Caki2 (cell line): ENCODE measurements at regions not wholly inside any gene's neighbourhood (a gene's known extent, or its start where the extent isn't known, plus 50 kb on each side); places are given as distances from the start of the nearest gene placed in this dataset.

Experiments used
- DNase-seq: peaks from one replicate; pipeline ENCODE4 v3.0.0-alpha.2; 2015; ENCODE audit warnings: low read depth
- in situ Hi-C: cut with HindIII; loops from 2 replicates; pipeline ENCODE4 v1.10.0; 2016; ENCODE audit warnings: low sequenced_read_pairs, low pct_unique_long_range_greater_than_20kb, mixed read lengths

GRCh38 chr12:79534029-79534867 is 156.5 kb downstream of the PAWR start:
- no peak for DNase-seq
- in situ Hi-C loops, result no loop called here

GRCh38 chr12:79532907-79533288 is 157.9 kb downstream of the PAWR start:
- DNase-seq, result peak; percentile 80

DNA sequence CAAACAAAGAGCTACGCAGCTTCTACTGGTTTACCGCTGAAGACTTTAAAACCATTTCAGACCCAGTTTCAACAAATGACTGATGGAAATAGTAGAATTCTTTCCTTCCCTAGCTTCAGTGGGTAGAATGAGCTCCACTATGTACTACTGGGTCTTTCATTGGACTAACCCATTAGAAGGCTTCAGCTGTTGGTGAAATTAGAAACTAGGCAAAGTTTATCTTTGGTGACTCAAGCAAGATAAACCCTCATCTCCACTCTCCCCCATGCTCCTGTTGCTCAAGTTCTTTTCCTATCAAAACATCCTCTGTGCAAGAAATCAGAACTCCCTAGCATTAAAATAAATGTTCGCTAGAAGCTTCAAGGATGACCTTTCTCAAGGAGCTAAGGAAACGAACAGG is 159.2 kb downstream of the PAWR start:
- no peak for DNase-seq
- in situ Hi-C loops, result no loop called here

More at GRCh38 chr12:79532907-79533288, 157.9 kb downstream of the PAWR start:
- in situ Hi-C loops, result no loop called here

GRCh38 chr12:79527473-79527872 is 163.3 kb downstream of the PAWR start:
- no peak for DNase-seq
- in situ Hi-C loops, result no loop called here

DNA sequence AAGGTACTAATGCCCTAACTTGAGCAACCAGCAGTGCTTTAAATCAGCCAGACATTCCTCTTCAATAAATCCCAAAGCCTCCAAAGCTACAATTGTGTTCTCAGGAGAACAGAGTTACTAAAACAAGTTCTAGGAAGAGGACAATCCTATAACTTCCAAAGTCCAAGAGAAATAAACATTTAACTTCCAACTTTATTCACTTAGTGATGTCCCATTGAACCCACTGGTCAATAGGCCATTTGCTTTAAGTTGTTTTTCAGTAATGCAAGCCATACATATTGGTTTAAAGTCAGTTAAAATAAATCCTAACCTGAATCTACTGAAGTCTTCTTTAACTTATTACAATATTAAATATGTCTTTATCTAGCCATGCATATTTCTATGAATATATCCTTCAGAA is 165.4 kb downstream of the PAWR start:
- in situ Hi-C loops, result no loop called here

DNA sequence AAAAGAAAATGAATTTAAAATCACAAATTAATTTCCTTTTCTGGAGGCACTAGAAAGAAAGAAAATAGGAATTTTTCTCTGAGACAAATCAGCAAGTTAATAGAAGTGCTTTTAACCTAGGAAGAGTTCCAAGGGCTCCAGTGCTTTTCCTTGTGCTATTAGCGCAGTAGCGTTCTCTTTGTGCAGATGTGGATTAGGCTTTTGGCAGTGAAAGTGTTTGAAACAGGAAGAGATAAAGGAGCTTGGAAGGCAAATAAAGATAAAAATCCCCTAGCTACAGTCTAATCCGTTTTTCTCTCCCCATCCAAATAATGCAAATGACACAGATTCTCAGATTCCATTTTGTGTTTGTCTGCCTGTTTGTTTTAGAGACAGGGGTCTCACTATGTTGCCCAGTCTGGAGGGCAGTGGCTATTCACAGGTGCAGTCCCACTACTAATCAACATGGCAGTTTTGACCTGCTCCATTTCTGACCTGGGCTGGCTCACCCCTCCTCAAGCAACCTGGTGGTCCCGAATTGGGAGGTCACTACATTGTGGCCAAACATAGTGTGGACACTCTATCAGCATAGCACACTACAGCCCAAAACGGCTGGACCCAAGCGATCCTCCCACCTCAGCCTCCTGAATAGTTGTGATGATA is 166.1 kb downstream of the PAWR start:
- in situ Hi-C loops, result no loop called here

More for the DNA sequence above, 165.4 kb downstream of the PAWR start:
- DNase-seq, result no peak

GRCh38 chr12:79522989-79523386 is 167.8 kb downstream of the PAWR start:
- in situ Hi-C loops, result no loop called here
- no peak for DNase-seq

More for the DNA sequence above, 166.1 kb downstream of the PAWR start:
- DNase-seq, result no peak

GRCh38 chr12:79522257-79522988 is 168.3 kb downstream of the PAWR start:
- DNase-seq, result no peak
- in situ Hi-C loops, result no loop called here

DNA sequence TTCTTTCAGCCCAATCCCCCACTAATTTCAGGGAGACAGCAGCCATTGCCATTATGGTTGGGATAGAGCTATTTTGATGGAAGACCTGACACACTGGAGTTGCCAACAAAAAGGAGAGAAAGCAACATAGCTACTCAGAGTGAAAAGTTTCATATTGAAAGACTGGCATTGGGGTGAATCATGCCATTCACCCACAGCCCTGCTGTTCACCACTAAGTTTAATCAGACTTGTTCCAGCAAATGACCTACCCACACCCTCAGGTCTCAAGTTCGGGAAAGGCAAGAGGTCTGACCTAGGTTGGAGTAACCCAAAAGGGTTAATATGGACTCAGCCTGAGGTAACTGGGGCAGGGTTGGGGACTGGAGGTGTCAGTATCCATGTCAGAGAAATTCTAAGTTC is 169.2 kb downstream of the PAWR start:
- in situ Hi-C loops, result no loop called here
- DNase-seq, result no peak

GRCh38 chr12:79517363-79517762 is 173.4 kb downstream of the PAWR start:
- in situ Hi-C loops, result no loop called here
- DNase-seq, result no peak

- DNase-seq, result no peak
- in situ Hi-C loops, result no loop called here
Measured at GRCh38 chr12:79515530-79515935, 175.2 kb downstream of the PAWR start.

DNA sequence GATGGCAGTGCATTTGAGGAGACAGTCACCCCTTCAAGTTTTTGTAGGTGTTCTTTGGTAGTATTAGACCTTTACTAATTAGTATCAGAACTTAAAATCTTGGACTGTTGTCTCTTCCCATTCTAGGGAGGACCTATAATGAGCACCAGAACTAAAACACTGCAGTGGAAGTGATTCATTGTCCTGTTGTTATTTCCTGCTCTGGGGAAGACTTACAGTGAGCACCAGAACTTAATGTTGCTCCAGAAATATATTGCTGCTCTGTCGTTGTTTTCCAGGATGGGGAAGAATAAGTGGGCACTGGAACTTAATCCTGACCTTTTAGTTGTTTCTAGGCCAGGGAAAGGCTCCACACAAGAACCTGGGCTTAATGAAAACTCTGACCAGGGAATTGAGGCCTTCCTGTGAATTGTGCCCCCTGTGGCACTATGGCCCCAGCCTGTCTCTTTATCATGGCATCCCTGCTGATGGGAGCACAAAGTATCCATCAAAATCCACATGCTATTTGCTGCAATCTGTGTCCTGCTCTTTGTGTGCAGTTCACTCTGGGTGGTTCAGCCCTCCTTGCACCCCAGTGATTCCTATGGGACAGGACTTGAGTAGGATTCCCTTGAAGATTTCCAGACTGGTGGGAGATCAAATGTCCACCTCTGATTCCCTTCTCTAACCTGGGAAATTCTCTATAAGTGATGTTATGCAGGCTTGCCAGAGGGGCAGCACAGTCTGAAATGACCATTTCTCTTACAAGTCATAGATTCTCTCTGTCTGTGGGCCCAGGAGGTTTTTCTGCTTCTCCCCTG is 175.8 kb downstream of the PAWR start:
- in situ Hi-C loops, result no loop called here
- no peak for DNase-seq

GRCh38 chr12:79512068-79512467 is 178.7 kb downstream of the PAWR start:
- in situ Hi-C loops, result no loop called here
- DNase-seq, result no peak

DNA sequence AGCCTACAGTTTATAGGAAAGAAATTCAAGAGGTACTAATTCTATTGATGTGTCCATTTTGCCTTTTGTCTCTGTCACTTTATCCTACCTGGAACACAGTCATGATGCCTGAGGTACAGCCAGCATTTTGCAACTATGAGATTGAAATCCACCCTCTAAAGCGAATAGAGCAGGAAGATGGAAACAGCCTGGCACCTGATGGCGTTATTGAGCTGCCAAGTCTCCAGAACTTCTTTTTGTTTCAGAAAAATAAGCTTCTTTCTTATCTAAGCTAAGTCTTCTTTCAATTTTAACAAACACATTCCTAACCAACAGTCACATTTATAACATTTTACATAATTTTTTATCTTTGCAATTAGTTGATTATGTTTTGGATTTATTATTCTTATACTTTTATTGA is 182.1 kb downstream of the PAWR start:
- DNase-seq, result no peak
- in situ Hi-C loops, result no loop called here
